SJCRH30 (cell line): ENCODE measurements at regions not wholly inside any gene's neighbourhood (a gene's known extent, or its start where the extent isn't known, plus 50 kb on each side); places are given as distances from the start of the nearest gene placed in this dataset.

Source experiments
- DNase-seq, 2 experiments: peaks; one replicate each; pipeline ENCODE4 v3.0.0-alpha.2; 2015 to 2020
- H3K27ac ChIP-seq: fragments of 250-450 bp; sonication (Bioruptor Pico); 2 replicates; pipeline ENCODE4 v1.5.1; 2020; ENCODE audit warnings: mild to moderate bottlenecking, moderate library complexity
- H3K27me3 ChIP-seq: fragments of 250-450 bp; sonication (Bioruptor Pico); 2 replicates; pipeline ENCODE4 v1.5.1; 2020; ENCODE audit warnings: mild to moderate bottlenecking, moderate library complexity
- H3K36me3 ChIP-seq: fragments of 250-450 bp; sonication (Bioruptor Pico); 2 replicates; pipeline ENCODE4 v1.5.1; 2020; ENCODE audit warnings: mild to moderate bottlenecking, moderate library complexity
- H3K4me1 ChIP-seq: fragments of 250-450 bp; sonication (Bioruptor Pico); 2 replicates; pipeline ENCODE4 v1.5.1; 2020; ENCODE audit warnings: mild to moderate bottlenecking, moderate library complexity
- H3K4me3 ChIP-seq: fragments of 250-450 bp; sonication (Bioruptor Pico); 2 replicates; pipeline ENCODE4 v1.5.1; 2020; ENCODE audit warnings: mild to moderate bottlenecking, moderate library complexity
- H3K9me3 ChIP-seq: fragments of 250-450 bp; sonication (Bioruptor Pico); replicated peaks from 2 replicates; pipeline ENCODE4 v1.5.1; 2020; ENCODE audit warnings: mild to moderate bottlenecking, moderate library complexity

DNA sequence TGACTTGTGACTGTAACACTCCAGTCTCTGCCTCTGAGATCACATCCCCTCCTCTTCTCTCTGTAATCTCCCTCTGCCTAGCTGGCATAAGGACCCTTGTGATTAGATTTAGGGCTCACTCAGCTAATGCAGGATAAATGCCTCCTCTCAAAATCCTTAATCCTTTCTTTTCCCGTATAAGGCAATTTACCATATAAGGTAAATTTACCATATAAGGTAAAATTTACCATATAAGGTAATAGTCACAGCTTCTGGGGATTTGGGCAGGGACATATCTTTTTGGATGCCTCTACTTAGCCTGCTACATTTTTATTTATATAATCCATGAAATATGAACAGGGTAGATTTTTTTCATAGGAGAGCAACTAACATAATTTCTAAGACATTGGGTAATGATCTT lies 318.0 kb upstream of the PUM3 start:
- Histone ChIP-seq H3K4me3 (no peak overlapping the region), H3K9me3 (no peaks in the 10 kb centered on the region), H3K27me3 (no peaks in the 10 kb centered on the region), H3K36me3 (no peaks in the 10 kb centered on the region), H3K27ac (no peak overlapping the region), H3K4me1 (no peaks in the 10 kb centered on the region)
- no peak for DNase-seq

DNA sequence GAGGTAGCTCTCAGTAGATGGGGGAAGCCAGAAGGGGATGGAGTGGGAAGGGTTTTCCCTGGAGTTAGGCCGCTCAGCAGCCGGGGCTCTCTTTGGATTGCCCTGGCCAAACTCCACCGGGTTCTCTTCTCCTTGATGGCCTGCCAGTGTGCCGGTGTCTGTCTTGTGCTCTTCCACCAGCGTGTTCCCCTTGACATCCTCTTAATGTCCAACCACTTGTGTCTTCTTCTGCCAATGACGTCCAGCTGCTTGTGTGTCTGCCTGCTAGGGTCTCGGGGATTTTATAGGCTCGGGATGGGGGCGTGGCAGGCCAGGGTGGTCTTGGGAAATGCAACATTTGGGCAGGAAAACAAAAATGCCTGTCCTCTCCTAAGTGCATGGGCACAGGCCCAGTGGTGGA lies 313.1 kb upstream of the PUM3 start:
- H3K27me3 ChIP-seq: no peaks in the 10 kb centered on the region
- H3K4me1 ChIP-seq: no peaks in the 10 kb centered on the region
- DNase-seq: no peak
- no peak overlapping the region for H3K27ac ChIP-seq
- H3K9me3 ChIP-seq: no peaks in the 10 kb centered on the region
- H3K36me3 ChIP-seq: no peaks in the 10 kb centered on the region
- no peak overlapping the region for H3K4me3 ChIP-seq

DNA sequence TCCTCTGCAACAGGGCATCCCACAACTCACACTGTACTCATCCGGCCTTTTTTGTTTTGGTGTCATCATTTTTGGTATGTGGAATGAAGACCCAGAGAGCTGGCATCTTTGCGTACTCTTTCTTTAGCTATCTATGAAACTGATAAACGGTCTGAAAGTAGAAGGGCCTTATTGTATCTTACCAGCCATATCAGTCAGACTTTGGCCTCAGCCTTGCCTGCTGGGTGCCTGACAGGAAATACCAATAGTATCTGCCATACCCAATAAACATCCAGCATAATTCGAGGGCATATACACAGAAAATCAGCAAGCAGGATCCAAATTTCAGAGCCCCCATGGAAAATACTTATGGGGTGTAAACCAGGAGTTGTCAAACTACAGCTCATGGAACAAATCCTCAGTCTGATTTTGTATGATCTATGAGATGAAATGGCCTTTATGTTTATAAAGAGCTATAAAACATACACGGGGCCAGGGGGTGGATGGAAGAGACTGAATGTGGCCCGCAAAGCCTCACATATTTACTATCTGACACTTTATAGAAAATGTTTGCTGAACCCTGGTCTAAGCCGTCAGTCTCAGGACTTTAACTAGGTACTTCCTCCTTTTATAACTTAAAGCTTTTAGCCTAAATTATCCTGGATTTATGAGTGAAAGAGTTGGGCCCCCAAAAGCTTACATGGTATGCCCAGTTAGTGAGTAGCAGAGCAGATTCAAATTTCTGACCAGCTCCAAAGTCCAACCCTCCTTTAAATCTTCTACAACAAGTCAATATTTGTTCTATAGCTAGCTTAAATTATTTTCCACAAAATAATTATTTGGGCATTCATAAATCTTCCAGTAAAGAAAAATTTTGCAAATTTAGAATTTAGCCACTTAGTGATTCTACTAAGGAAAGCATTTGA lies 308.0 kb upstream of the PUM3 start:
- Histone ChIP-seq H3K36me3 (no peaks in the 10 kb centered on the region), H3K9me3 (no peaks in the 10 kb centered on the region), H3K27ac (no peak overlapping the region), H3K4me3 (no peak overlapping the region), H3K4me1 (no peaks in the 10 kb centered on the region), H3K27me3 (no peaks in the 10 kb centered on the region)
- no peak for DNase-seq

DNA sequence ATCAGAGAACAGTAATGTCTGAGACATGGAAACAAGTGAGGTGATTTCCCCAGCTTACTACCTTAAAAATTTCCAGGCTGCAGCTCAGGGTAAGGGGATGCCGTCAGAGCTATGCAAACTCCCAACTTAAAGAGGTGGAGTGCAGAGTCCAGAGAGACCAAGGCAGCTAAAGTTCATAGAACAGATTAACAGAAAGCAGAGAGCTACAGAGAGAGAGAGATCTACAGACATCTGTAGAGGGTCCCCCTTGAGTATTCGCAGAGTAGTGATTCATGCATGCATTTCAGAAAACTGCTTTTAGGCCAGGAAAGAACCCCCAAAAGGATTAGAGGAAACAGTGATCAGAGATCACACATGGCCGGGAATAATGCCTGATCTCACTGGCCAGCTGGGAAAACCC lies 306.2 kb upstream of the PUM3 start:
- no peak for DNase-seq
- no peaks in the 10 kb centered on the region for H3K27me3 ChIP-seq
- H3K4me1 ChIP-seq: no peaks in the 10 kb centered on the region

DNA sequence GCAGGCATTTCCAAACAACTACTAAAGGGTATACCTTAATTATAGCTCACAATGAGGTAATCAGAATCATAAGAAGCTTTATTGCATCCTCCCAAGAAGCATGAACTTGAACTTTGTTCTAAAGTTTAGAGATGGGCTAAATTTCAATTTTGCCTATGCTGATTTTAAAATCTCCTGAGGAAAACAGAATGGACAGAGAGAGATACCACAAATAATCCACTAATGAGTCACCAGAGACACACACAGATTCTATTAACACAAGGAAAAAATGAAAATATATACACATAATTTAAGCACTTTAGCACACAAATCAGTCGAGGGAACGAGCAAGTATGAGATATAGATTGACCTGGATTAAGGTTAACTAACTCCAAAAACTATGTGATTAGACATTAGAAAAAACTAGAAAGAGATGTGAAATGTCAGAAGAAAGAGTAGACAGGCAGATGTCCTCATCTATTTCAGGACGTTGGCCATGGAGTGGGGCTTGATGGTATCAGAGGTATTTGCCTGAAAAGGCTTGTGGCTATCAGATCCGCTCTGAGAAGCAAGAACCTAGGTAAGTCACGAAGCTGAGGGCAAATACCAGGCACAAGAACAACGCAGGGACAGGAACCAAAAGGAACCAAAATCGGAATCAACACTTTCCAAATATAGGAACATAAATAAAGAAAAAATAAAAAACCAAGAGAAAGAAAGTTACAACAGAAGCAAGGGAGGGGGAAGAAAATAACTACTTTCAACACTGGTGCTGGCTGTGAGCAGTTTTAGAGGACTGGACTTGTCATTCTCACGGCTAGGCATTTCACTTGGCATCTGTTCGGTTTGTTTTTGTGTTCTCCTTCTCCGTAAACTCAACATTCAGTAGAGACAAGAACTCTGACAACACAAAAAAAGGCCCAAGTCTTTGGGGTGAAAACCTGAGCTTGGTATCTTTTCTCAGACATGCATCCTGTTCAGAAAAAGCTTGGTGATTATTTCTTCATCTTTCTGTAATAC lies 294.6 kb upstream of the PUM3 start:
- H3K9me3 ChIP-seq: no peaks in the 10 kb centered on the region
- H3K27ac ChIP-seq: no peak overlapping the region
- no peak overlapping the region for H3K4me3 ChIP-seq
- H3K4me1 ChIP-seq: 0 out of 2 replicates have a peak, but pooled peaks cover 5% of the 10 kb centered on the region
- no peaks in the 10 kb centered on the region for H3K36me3 ChIP-seq
- H3K27me3 ChIP-seq: no peaks in the 10 kb centered on the region
- no peak for DNase-seq

More for the DNA sequence above, 306.2 kb upstream of the PUM3 start:
- Histone ChIP-seq H3K27ac (no peak overlapping the region), H3K4me3 (no peak overlapping the region), H3K9me3 (no peaks in the 10 kb centered on the region), H3K36me3 (no peaks in the 10 kb centered on the region)

DNA sequence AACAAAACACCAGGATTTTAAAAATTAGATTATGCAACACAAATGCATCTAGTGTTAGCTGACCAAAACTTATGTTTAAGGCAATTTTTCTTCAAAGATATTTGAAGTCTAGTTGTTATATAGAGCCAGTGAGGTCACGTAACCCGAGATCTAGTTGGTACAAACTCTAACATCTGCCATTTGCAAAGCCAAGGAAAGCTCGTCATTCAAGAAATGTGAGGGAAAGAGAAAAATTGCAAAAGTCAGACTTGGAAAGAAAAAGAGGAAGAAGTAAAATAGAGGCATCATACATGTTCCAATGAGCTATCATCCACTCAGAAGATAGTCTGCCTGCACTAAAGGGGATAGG lies 293.4 kb upstream of the PUM3 start:
- peak in 1 of 2 experiments; percentile 7 for DNase-seq
- Histone ChIP-seq H3K4me1 (0 out of 2 replicates have a peak, but pooled peaks cover 5% of the 10 kb centered on the region), H3K27me3 (no peaks in the 10 kb centered on the region), H3K36me3 (no peaks in the 10 kb centered on the region), H3K27ac (no peak overlapping the region), H3K4me3 (no peak overlapping the region), H3K9me3 (no peaks in the 10 kb centered on the region)

DNA sequence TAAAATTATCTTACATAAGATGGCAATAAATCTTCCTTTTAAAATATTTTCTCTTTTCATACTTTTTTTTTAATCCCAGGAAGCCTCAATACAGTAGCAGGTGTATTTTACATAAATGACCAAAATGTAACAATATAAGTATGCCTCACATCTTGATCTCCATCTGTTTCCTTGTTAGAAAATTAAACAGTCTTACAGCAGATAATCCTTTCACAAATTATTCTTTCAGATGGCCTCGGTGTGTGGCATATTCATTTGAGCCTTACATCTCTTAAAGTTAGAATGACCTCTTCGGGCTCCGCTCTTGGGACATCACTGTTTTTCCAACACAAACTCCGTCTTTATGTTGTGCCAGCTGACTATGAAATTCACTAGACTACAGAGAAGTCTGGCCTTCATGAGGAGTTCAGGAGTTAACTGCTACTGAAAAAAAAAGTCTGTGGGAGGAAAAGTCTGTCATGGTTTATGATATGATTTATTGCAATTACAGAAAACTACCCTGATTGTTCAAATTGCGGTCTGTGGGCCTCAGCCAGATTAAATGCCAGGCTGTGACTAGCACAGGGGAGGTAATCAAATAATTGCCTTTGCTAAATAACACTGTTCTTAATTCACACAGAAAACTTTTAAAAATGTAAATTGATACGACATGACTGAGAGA lies 292.9 kb upstream of the PUM3 start:
- Histone ChIP-seq H3K9me3 (no peaks in the 10 kb centered on the region), H3K4me3 (no peak overlapping the region), H3K4me1 (0 out of 2 replicates have a peak, but pooled peaks cover 5% of the 10 kb centered on the region), H3K27ac (no peak overlapping the region), H3K36me3 (no peaks in the 10 kb centered on the region), H3K27me3 (no peaks in the 10 kb centered on the region)
- DNase-seq: peak in 1 of 2 experiments; percentile 17

DNA sequence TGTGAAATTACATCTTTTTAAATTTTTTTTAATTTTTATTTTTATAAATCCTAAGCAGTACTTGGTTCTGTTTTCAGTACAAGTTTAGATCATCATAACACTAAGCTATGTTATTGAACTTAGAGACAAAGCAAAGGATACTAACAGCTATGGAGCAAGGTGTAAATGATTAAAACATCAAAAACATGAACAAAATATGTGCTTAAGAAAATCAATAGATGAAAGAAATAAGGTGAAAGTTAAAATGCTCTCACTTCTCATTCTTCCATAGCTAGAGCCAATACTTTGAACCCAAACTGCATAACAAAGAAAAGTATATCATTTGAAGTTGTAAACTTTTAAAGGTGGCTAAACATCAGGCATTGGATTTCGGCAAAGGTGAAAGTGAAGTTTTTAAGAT lies 292.3 kb upstream of the PUM3 start:
- no peak for DNase-seq
- Histone ChIP-seq H3K27ac (no peak overlapping the region), H3K27me3 (no peaks in the 10 kb centered on the region), H3K4me1 (0 out of 2 replicates have a peak, but pooled peaks cover 5% of the 10 kb centered on the region), H3K4me3 (no peak overlapping the region), H3K36me3 (no peaks in the 10 kb centered on the region), H3K9me3 (no peaks in the 10 kb centered on the region)

DNA sequence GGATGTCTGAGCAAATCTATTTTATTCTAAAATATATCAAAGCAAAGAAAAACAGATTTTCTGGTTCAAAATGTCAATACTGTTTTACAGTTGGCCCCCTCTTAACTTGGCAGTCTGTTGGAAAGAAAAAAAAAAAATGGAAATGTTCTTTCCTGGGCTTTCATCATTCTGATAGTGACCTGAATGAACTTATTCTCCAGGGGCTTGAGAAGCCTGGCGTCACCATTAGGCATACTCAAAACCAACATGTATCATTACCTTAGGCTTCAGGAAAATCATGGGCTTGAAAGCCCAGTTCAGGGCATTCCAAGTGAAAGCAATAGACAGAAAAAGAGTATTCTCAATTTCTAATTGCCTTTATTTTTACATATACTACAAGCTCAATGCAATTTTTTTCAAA lies 283.7 kb upstream of the PUM3 start:
- H3K9me3 ChIP-seq: no peaks in the 10 kb centered on the region
- H3K27ac ChIP-seq: no peak overlapping the region
- no peak for DNase-seq
- H3K36me3 ChIP-seq: no peaks in the 10 kb centered on the region
- H3K4me1 ChIP-seq: no peaks in the 10 kb centered on the region
- no peaks in the 10 kb centered on the region for H3K27me3 ChIP-seq
- H3K4me3 ChIP-seq: no peak overlapping the region

DNA sequence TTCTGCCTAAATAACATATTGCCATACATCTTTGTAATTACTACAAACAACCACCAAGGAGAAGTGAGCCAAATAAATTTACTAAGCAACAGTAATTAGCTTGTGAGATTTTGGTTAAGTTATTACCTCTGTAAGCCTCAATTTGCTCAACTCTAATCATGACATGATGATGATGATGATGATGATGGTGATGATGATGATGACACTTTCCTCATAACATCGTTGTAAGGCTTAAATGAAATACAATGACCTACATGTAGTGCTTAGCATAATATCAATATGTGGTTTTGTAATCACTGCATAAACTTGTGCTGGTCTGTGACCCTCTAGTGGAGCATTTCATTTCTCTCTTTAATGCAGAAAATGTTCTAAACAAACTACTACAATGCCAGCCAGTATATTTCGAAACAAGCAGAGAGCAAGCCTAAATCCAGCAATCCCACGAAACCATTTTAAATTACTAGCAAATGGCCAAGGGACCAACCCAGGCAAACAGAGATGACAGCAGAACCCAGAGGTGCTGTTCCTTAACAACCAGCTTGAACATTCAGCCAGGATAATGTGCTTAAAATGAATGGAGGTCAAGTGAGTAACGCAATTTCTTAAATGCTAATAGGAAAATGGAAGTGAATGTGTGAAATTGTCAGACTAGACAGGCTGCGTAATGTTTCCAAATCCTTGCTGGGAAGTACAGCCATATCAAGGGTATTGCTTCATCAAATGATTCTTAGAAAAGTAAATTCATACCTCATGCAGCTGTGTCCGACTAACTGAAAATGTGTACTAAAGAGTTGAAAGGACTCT lies 281.9 kb upstream of the PUM3 start:
- no peak for DNase-seq
- Histone ChIP-seq H3K36me3 (no peaks in the 10 kb centered on the region), H3K4me1 (no peaks in the 10 kb centered on the region), H3K27me3 (no peaks in the 10 kb centered on the region), H3K27ac (no peak overlapping the region), H3K9me3 (no peaks in the 10 kb centered on the region), H3K4me3 (no peak overlapping the region)

DNA sequence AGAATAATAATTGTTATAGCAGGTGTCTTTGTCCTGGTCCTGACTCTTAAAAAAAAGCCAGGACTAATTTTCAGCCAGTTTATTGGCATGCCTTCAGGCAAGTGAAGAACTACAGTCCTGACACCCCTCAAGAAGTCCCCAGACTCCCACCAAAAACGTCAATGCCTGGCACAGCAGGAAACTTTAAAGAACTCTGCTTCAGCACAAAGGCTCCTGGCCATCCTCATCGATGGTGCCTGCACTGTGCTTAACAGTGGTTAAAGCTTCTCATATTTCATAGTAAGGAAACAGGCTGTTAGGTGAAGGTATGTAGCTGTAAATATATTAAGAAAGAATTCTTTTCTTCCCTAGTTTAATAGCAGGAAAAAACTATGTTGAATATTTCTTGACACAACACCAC lies 280.1 kb upstream of the PUM3 start:
- H3K9me3 ChIP-seq: no peaks in the 10 kb centered on the region
- no peaks in the 10 kb centered on the region for H3K27me3 ChIP-seq
- H3K4me3 ChIP-seq: no peak overlapping the region
- DNase-seq: no peak
- H3K4me1 ChIP-seq: no peaks in the 10 kb centered on the region
- H3K27ac ChIP-seq: no peak overlapping the region
- H3K36me3 ChIP-seq: no peaks in the 10 kb centered on the region

DNA sequence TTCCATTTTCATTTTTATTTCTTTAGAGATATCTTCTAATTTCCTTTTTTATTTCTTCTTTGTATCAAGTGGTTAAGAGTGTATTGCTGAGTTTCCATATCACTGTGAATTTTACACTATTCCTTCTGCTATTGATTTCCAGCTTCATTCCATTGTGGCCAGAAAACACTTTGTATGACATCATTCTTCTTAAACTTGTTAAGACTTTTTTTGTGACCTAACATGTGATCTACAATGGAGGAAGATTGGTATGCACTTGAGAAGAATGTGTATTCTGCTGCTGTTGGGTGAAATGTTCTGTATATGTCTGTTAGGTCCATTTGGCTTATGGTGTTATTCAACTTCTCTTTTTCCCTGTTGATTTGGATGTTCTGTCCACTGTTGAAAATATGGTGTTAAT lies 274.2 kb upstream of the PUM3 start:
- Histone ChIP-seq H3K36me3 (no peaks in the 10 kb centered on the region), H3K27ac (no peak overlapping the region), H3K4me3 (no peak overlapping the region), H3K4me1 (no peaks in the 10 kb centered on the region), H3K27me3 (no peaks in the 10 kb centered on the region), H3K9me3 (no peaks in the 10 kb centered on the region)
- DNase-seq: no peak

DNA sequence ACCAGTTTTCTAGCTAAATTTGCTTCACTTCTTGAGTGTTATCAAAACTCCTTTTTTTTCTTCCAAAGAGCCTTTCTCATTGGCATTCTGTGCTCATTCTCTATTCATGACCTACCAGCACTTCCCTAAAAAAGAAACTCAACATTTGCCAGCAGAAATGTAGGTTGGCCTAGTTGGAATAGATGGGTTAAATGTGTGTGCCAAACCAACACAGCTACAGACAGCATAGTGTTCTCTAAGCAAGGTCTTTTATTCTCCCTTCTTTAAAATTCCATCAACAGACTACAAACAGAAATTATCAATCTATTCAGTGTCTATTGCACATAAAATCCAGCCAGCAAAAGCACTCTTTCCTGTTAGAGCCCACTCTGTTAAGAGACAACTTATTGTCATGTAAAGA lies 255.8 kb upstream of the PUM3 start:
- Histone ChIP-seq H3K9me3 (no peaks in the 10 kb centered on the region), H3K27ac (no peak overlapping the region), H3K36me3 (no peaks in the 10 kb centered on the region), H3K4me3 (no peak overlapping the region), H3K4me1 (no peaks in the 10 kb centered on the region), H3K27me3 (no peaks in the 10 kb centered on the region)
- no peak for DNase-seq

DNA sequence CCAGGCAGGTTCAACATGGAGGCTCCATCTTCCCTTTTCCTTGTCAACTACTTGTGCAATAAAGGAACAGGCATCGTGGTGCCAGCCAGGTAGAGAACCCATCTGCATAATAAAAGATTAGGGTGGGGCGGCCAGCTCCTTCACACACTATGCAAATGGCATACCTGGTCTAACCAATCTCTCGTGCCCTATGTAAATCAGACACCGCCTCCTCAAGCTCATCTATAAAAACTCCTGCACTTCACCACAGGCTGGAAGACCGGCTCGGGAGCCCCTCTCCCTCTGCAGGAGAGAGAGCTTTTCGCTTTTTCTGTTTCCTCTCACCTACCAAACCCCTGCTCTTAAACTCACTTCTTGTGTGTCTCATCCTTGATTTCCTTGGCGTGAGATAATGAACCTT lies 244.3 kb upstream of the PUM3 start:
- Histone ChIP-seq H3K4me1 (no peaks in the 10 kb centered on the region), H3K4me3 (no peak overlapping the region), H3K27ac (no peak overlapping the region), H3K27me3 (no peaks in the 10 kb centered on the region), H3K9me3 (no peaks in the 10 kb centered on the region), H3K36me3 (no peaks in the 10 kb centered on the region)
- DNase-seq: no peak
